WTC11 (cell line): ENCODE measurements at regions not wholly inside any gene's neighbourhood (a gene's known extent, or its start where the extent isn't known, plus 50 kb on each side); places are given as distances from the start of the nearest gene placed in this dataset.

Experiments used
- E2F4 ChIP-seq: sonication (generic); formaldehyde crosslinking; IDR thresholded peaks from 2 replicates; pipeline ENCODE4 v1.8.1; 2022; ENCODE audit warnings: low read depth, mild to moderate bottlenecking, moderate library complexity, missing genetic modification reagents, borderline replicate concordance
- TF ChIP-seq, protein P1 (sequence below): sonication (generic); formaldehyde crosslinking; IDR thresholded peaks from 2 replicates; pipeline ENCODE4 v1.8.0; 2023; ENCODE audit warnings: missing genetic modification reagents
- TF ChIP-seq, protein P2 (sequence below): fragments of 200-600 bp; IDR thresholded peaks from 2 replicates; pipeline ENCODE4 v1.8.0; 2022; ENCODE audit warnings: antibody characterized with exemption

GRCh38 chr13:80476953-80477352 lies 136.0 kb upstream of the SPRY2 start:
- TF ChIP-seq E2F4: no peak
- TF ChIP-seq, protein P1, sequence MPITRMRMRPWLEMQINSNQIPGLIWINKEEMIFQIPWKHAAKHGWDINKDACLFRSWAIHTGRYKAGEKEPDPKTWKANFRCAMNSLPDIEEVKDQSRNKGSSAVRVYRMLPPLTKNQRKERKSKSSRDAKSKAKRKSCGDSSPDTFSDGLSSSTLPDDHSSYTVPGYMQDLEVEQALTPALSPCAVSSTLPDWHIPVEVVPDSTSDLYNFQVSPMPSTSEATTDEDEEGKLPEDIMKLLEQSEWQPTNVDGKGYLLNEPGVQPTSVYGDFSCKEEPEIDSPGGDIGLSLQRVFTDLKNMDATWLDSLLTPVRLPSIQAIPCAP (CRISPR knock-in tag): no peak
- TF ChIP-seq, protein P2, sequence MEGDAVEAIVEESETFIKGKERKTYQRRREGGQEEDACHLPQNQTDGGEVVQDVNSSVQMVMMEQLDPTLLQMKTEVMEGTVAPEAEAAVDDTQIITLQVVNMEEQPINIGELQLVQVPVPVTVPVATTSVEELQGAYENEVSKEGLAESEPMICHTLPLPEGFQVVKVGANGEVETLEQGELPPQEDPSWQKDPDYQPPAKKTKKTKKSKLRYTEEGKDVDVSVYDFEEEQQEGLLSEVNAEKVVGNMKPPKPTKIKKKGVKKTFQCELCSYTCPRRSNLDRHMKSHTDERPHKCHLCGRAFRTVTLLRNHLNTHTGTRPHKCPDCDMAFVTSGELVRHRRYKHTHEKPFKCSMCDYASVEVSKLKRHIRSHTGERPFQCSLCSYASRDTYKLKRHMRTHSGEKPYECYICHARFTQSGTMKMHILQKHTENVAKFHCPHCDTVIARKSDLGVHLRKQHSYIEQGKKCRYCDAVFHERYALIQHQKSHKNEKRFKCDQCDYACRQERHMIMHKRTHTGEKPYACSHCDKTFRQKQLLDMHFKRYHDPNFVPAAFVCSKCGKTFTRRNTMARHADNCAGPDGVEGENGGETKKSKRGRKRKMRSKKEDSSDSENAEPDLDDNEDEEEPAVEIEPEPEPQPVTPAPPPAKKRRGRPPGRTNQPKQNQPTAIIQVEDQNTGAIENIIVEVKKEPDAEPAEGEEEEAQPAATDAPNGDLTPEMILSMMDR: no peak
